Naive thymus-derived CD4-positive, alpha-beta T cell (primary cell): ENCODE measurements at regions not wholly inside any gene's neighbourhood (a gene's known extent, or its start where the extent isn't known, plus 50 kb on each side); places are given as distances from the start of the nearest gene placed in this dataset.

Experiments
- ATAC-seq: fragments of 150-1000 bp; cut with Tn5 transposase; 2 replicates; pipeline ENCODE4 v1.10.0; 2021; ENCODE audit warnings: mild to moderate bottlenecking, moderate library complexity
- CTCF ChIA-PET: fragments of 350-600 bp; sonication (Branson Sonifier 250); formaldehyde crosslinking; loops from one replicate; lab custom pipeline; 2021; ENCODE audit warnings: antibody characterized with exemption; lab: Charles Lee
- POLR2A ChIA-PET: fragments of 350-600 bp; sonication (Branson Sonifier 250); formaldehyde crosslinking; loops from one replicate; lab custom pipeline; 2021; ENCODE audit warnings: antibody characterized with exemption, inconsistent platforms; lab: Charles Lee
- DNase-seq, 9 donors: peaks; one replicate each; pipeline versions ENCODE4 v3.0.0 to v3.0.0-alpha.2; 2020 to 2022; ENCODE audit warnings: mixed read lengths in 1 of 9
- H3K27ac ChIP-seq: one replicate; pipeline ENCODE4 v1.7.0; 2013; ENCODE audit warnings: mild to moderate bottlenecking, low read depth, low read length, moderate library complexity
- H3K27me3 ChIP-seq, 2 donors: one replicate each; pipeline ENCODE4 v1.7.0; 2013; ENCODE audit warnings: low read length in 2 of 2, mild to moderate bottlenecking in 2 of 2, moderate library complexity in 2 of 2; ENCODE audit not compliant: control insufficient read depth in 2 of 2, insufficient read depth in 2 of 2
- H3K36me3 ChIP-seq, 3 experiments: 1 replicate in 2 of 3; 2 replicates in 1 of 3; pipeline ENCODE4 v1.7.0; 2013; ENCODE audit warnings: low read length in 3 of 3, mild to moderate bottlenecking in 3 of 3, moderate library complexity in 1 of 3; ENCODE audit not compliant: insufficient read depth in 3 of 3, control insufficient read depth in 2 of 3
- H3K4me1 ChIP-seq, 2 donors: one replicate each; pipeline ENCODE4 v1.7.0; 2013; ENCODE audit warnings: low read length in 2 of 2, mild to moderate bottlenecking in 2 of 2, moderate library complexity in 1 of 2; ENCODE audit not compliant: control insufficient read depth in 2 of 2, insufficient read depth in 2 of 2
- H3K4me3 ChIP-seq: 2 replicates; pipeline ENCODE4 v1.7.0; 2013; ENCODE audit warnings: mild to moderate bottlenecking, low read length
- H3K9me3 ChIP-seq, 3 experiments: 1 replicate in 2 of 3; 2 replicates in 1 of 3; pipeline ENCODE4 v1.7.0; 2013; ENCODE audit warnings: low read length in 3 of 3; ENCODE audit not compliant: control insufficient read depth in 2 of 3
- H3K27ac Mint-ChIP-seq, 9 donors: one replicate each; pipeline ENCODE4 v1.8.0; 2020 to 2022; ENCODE audit warnings: mixed read lengths in 9 of 9, mild to moderate bottlenecking in 8 of 9, moderate library complexity in 5 of 9, inconsistent platforms in 2 of 9
- H3K27me3 Mint-ChIP-seq, 5 donors: one replicate each; pipeline ENCODE4 v1.8.0; 2021 to 2022; ENCODE audit warnings: mixed read lengths in 5 of 5, mild to moderate bottlenecking in 1 of 5
- H3K36me3 Mint-ChIP-seq, 5 donors: one replicate each; pipeline ENCODE4 v1.8.0; 2020 to 2022; ENCODE audit warnings: mixed read lengths in 5 of 5, mild to moderate bottlenecking in 3 of 5, inconsistent platforms in 1 of 5
- H3K4me1 Mint-ChIP-seq, 7 donors: one replicate each; pipeline ENCODE4 v1.8.0; 2020 to 2022; ENCODE audit warnings: mixed read lengths in 7 of 7, mild to moderate bottlenecking in 3 of 7, inconsistent platforms in 1 of 7
- H3K4me3 Mint-ChIP-seq, 10 donors: one replicate each; pipeline ENCODE4 v1.8.0; 2020 to 2022; ENCODE audit warnings: mild to moderate bottlenecking in 10 of 10, mixed read lengths in 10 of 10, moderate library complexity in 6 of 10, inconsistent platforms in 2 of 10
- H3K9me3 Mint-ChIP-seq, 11 donors: one replicate each; pipeline ENCODE4 v1.8.0; 2020 to 2022; ENCODE audit warnings: mixed read lengths in 11 of 11, mild to moderate bottlenecking in 4 of 11, inconsistent platforms in 1 of 11, moderate library complexity in 1 of 11
- intact Hi-C, 2 donors: fragments of 100-400 bp; cut with micrococcal nuclease; formaldehyde crosslinking; loops; one replicate each; pipeline ENCODE4 v1.15.1; 2023

DNA sequence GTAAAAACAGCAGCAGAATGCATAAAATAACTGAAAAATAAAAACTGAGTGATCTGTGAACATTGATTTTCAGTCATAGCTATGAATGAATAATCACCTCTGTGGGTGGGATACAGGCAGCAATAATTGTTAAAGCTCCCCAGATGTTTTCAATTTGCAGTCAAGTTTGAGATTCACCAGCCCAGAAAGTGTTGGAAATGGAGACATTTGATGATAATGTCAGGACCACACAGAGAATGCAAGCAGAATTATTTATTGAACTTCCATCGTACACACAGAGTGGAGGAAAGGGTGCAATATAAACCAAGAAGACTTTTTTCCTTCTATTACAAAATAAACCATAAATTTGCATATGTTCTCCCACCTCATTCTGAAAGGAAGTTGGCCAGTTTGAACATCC lies 601.7 kb downstream of the ANKRD7 start:
- CTCF ChIA-PET: no interaction called here
- Histone ChIP-seq H3K27ac (no peak overlapping the region), H3K4me1 (no peaks in the 10 kb centered on the region), H3K36me3 (no peaks in the 10 kb centered on the region), H3K4me3 (no peak overlapping the region), H3K27me3 (no peaks in the 10 kb centered on the region), H3K9me3 (no peaks in the 10 kb centered on the region)
- POLR2A ChIA-PET: no interaction called here
- no peaks in the 10 kb centered on the region for H3K27me3 Mint-ChIP-seq
- no peaks in the 10 kb centered on the region for H3K4me1 Mint-ChIP-seq
- DNase-seq: no peak
- H3K36me3 Mint-ChIP-seq: no peaks in the 10 kb centered on the region
- peaks cover 0 to 10% (median 2%) of the 10 kb centered on the region in 11 donors for H3K9me3 Mint-ChIP-seq
- H3K27ac Mint-ChIP-seq: no peak overlapping the region
- intact Hi-C loops: no loop called here
- no peak for ATAC-seq
- H3K4me3 Mint-ChIP-seq: no peak overlapping the region

DNA sequence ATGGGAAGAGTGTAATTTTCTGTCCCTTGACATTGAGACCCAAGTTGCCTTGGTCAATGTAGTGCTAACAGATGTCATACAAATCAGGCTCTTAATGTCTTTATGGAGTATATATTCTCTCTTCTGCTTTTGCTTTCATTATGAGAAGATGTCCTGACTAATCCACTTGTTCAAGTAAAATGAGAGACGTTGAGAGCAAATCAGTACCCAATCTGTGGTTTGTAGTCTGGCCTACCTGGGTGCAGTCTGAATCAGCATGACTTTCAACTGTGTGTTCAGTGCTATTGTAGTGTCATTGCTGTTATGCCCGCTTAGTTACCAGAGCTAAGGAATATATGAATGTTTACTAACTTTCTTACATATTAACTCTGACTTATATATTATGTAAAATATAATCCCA lies 612.4 kb downstream of the ANKRD7 start:
- H3K27ac Mint-ChIP-seq: no peak overlapping the region
- peaks cover 0 to 9% (median 4%) of the 10 kb centered on the region in 11 donors for H3K9me3 Mint-ChIP-seq
- Histone ChIP-seq H3K4me3 (no peak overlapping the region), H3K27me3 (no peaks in the 10 kb centered on the region), H3K36me3 (no peaks in the 10 kb centered on the region), H3K9me3 (peaks cover 0 to 4% (median 0%) of the 10 kb centered on the region in 3 experiments), H3K27ac (no peak overlapping the region), H3K4me1 (no peaks in the 10 kb centered on the region)
- DNase-seq: no peak
- CTCF ChIA-PET: no interaction called here
- ATAC-seq: no peak
- no peak overlapping the region for H3K4me3 Mint-ChIP-seq
- no peaks in the 10 kb centered on the region for H3K36me3 Mint-ChIP-seq
- intact Hi-C loops: no loop called here
- H3K4me1 Mint-ChIP-seq: no peaks in the 10 kb centered on the region
- POLR2A ChIA-PET: no interaction called here
- H3K27me3 Mint-ChIP-seq: no peaks in the 10 kb centered on the region

GRCh38 chr7:118839515-118839914 lies 615.0 kb downstream of the ANKRD7 start:
- H3K36me3 Mint-ChIP-seq: no peaks in the 10 kb centered on the region
- peaks cover 0 to 10% (median 4%) of the 10 kb centered on the region in 11 donors for H3K9me3 Mint-ChIP-seq
- no peaks in the 10 kb centered on the region for H3K4me1 Mint-ChIP-seq
- no peak for ATAC-seq
- Histone ChIP-seq H3K36me3 (no peaks in the 10 kb centered on the region), H3K4me1 (no peaks in the 10 kb centered on the region), H3K27ac (no peak overlapping the region), H3K27me3 (no peaks in the 10 kb centered on the region), H3K9me3 (peaks cover 0 to 4% (median 0%) of the 10 kb centered on the region in 3 experiments), H3K4me3 (no peak overlapping the region)
- no peak overlapping the region for H3K4me3 Mint-ChIP-seq
- intact Hi-C loops: no loop called here
- H3K27me3 Mint-ChIP-seq: no peaks in the 10 kb centered on the region
- DNase-seq: no peak
- ChIA-PET CTCF (no interaction called here), POLR2A (no interaction called here)
- H3K27ac Mint-ChIP-seq: no peak overlapping the region

- H3K4me3 Mint-ChIP-seq: no peak overlapping the region
- H3K4me1 Mint-ChIP-seq: no peaks in the 10 kb centered on the region
- CTCF ChIA-PET: no interaction called here
- peaks cover 0 to 16% (median 3%) of the 10 kb centered on the region in 11 donors for H3K9me3 Mint-ChIP-seq
- ATAC-seq (no peak), DNase-seq (no peak)
- no peak overlapping the region for H3K27ac Mint-ChIP-seq
- Histone ChIP-seq H3K4me1 (no peaks in the 10 kb centered on the region), H3K27me3 (no peaks in the 10 kb centered on the region), H3K9me3 (peaks cover 0 to 4% (median 0%) of the 10 kb centered on the region in 3 experiments), H3K27ac (no peak overlapping the region), H3K36me3 (no peaks in the 10 kb centered on the region), H3K4me3 (no peak overlapping the region)
- peaks cover 0 to 4% (median 0%) of the 10 kb centered on the region in 5 donors for H3K36me3 Mint-ChIP-seq
- intact Hi-C loops: no loop called here
- POLR2A ChIA-PET: no interaction called here
- no peaks in the 10 kb centered on the region for H3K27me3 Mint-ChIP-seq
These were observed 619.0 kb downstream of the ANKRD7 start for GRCh38 chr7:118843456-118843855.

- POLR2A ChIA-PET: no interaction called here
- H3K27me3 Mint-ChIP-seq: no peaks in the 10 kb centered on the region
- no peaks in the 10 kb centered on the region for H3K4me1 Mint-ChIP-seq
- no peak overlapping the region for H3K27ac ChIP-seq
- H3K4me1 ChIP-seq: no peaks in the 10 kb centered on the region
- peaks cover 0 to 4% (median 0%) of the 10 kb centered on the region in 5 donors for H3K36me3 Mint-ChIP-seq
- H3K4me3 Mint-ChIP-seq: no peak overlapping the region
- CTCF ChIA-PET: no interaction called here
- peaks cover 0 to 16% (median 3%) of the 10 kb centered on the region in 11 donors for H3K9me3 Mint-ChIP-seq
- intact Hi-C loops: no loop called here
- no peak overlapping the region for H3K4me3 ChIP-seq
- H3K9me3 ChIP-seq: no peaks in the 10 kb centered on the region
- ATAC-seq (no peak), DNase-seq (no peak)
- no peak overlapping the region for H3K27ac Mint-ChIP-seq
- no peaks in the 10 kb centered on the region for H3K36me3 ChIP-seq
- no peaks in the 10 kb centered on the region for H3K27me3 ChIP-seq
These were observed 620.2 kb downstream of the ANKRD7 start for GRCh38 chr7:118844748-118845147.

DNA sequence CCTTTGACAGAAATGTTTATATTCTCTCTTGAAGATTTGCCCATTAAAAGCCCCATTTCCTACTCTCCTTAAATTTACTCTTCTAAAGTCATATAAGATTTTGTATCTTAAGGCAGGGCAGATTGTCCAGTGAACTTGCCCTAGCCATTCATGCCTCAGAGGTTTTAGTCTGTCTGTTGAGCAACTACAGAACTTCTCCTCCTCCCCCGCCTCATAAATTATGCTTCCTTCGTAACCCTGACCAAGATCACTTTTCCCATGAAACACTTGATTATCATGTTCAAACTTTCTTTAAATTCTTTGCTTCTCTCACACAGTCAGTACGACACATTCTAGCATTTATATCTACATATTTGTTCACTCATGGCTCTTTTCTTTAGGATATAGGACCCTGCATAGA lies 621.3 kb downstream of the ANKRD7 start:
- Mint-ChIP-seq H3K27me3 (no peaks in the 10 kb centered on the region), H3K9me3 (peaks cover 0 to 16% (median 1%) of the 10 kb centered on the region in 11 donors), H3K4me1 (no peaks in the 10 kb centered on the region), H3K4me3 (no peak overlapping the region), H3K27ac (no peak overlapping the region), H3K36me3 (peaks cover 0 to 4% (median 0%) of the 10 kb centered on the region in 5 donors)
- no peak overlapping the region for H3K27ac ChIP-seq
- no peaks in the 10 kb centered on the region for H3K27me3 ChIP-seq
- H3K36me3 ChIP-seq: no peaks in the 10 kb centered on the region
- no peak for ATAC-seq
- ChIA-PET POLR2A (no interaction called here), CTCF (no interaction called here)
- H3K4me3 ChIP-seq: no peak overlapping the region
- DNase-seq: no peak
- intact Hi-C loops: no loop called here
- no peaks in the 10 kb centered on the region for H3K9me3 ChIP-seq
- no peaks in the 10 kb centered on the region for H3K4me1 ChIP-seq

- ChIA-PET POLR2A (no interaction called here), CTCF (no interaction called here)
- Histone ChIP-seq H3K9me3 (no peaks in the 10 kb centered on the region), H3K4me1 (no peaks in the 10 kb centered on the region), H3K27ac (no peak overlapping the region), H3K36me3 (no peaks in the 10 kb centered on the region), H3K27me3 (no peaks in the 10 kb centered on the region), H3K4me3 (no peak overlapping the region)
- Mint-ChIP-seq H3K36me3 (peaks cover 0 to 4% (median 0%) of the 10 kb centered on the region in 5 donors), H3K27ac (no peak overlapping the region), H3K4me3 (no peak overlapping the region), H3K9me3 (peaks cover 0 to 11% (median 1%) of the 10 kb centered on the region in 11 donors), H3K27me3 (no peaks in the 10 kb centered on the region), H3K4me1 (no peaks in the 10 kb centered on the region)
- intact Hi-C loops: no loop called here
- DNase-seq (no peak), ATAC-seq (no peak)
These were observed 622.5 kb downstream of the ANKRD7 start for GRCh38 chr7:118846977-118847376.
